Ectodermal cell (in vitro differentiated cells): ENCODE measurements at regions not wholly inside any gene's neighbourhood (a gene's known extent, or its start where the extent isn't known, plus 50 kb on each side); places are given as distances from the start of the nearest gene placed in this dataset.

ENCODE experiments used
- H3K27ac ChIP-seq: 2 replicates; pipeline ENCODE4 v1.7.0; 2013; ENCODE audit warnings: mild to moderate bottlenecking, low read depth, low read length; ENCODE audit not compliant: insufficient read depth, poor library complexity, severe bottlenecking
- H3K27me3 ChIP-seq: 2 replicates; pipeline ENCODE4 v1.7.0; 2013; ENCODE audit warnings: mild to moderate bottlenecking, low read length; ENCODE audit not compliant: insufficient read depth, control insufficient read depth, poor library complexity, severe bottlenecking
- H3K36me3 ChIP-seq: one replicate; pipeline ENCODE4 v1.7.0; 2013; ENCODE audit warnings: low read length; ENCODE audit not compliant: control insufficient read depth, insufficient read depth
- H3K4me1 ChIP-seq: one replicate; pipeline ENCODE4 v1.7.0; 2013; ENCODE audit warnings: low read length; ENCODE audit not compliant: control insufficient read depth, insufficient read depth
- H3K4me3 ChIP-seq: 2 replicates; pipeline ENCODE4 v1.7.0; 2013; ENCODE audit warnings: low read depth, low read length, control low read depth; ENCODE audit not compliant: insufficient read depth
- H3K9me3 ChIP-seq: 2 replicates; pipeline ENCODE4 v1.7.0; 2013; ENCODE audit warnings: mild to moderate bottlenecking, low read length, moderate library complexity; ENCODE audit not compliant: control insufficient read depth
- WGBS, 2 experiments: methylation state at CpG; one replicate each; pipeline ENCODE4 v1.1.7; 2013; ENCODE audit warnings: missing lambda C conversion rate in 2 of 2; 5-methylcytosine and 5-hydroxymethylcytosine counted together

- H3K9me3 ChIP-seq = no peaks in the 10 kb centered on the region
- no peaks in the 10 kb centered on the region for H3K27me3 ChIP-seq
- H3K4me1 ChIP-seq = no peaks in the 10 kb centered on the region
- no peaks in the 10 kb centered on the region for H3K36me3 ChIP-seq
- no peak overlapping the region for H3K4me3 ChIP-seq
- WGBS, 2 experiments = 90 to 93% methylated on average over 2 of the region's 2 CpGs
- H3K27ac ChIP-seq = no peak overlapping the region
Measured at GRCh38 chr2:198444800-198445287, 640.5 kb downstream of the PLCL1 start.

GRCh38 chr2:198441901-198442300 is 637.5 kb downstream of the PLCL1 start:
- Histone ChIP-seq H3K4me1 (no peaks in the 10 kb centered on the region), H3K36me3 (no peaks in the 10 kb centered on the region), H3K27ac (no peak overlapping the region), H3K27me3 (no peaks in the 10 kb centered on the region), H3K4me3 (no peak overlapping the region), H3K9me3 (no peaks in the 10 kb centered on the region)

- H3K36me3 ChIP-seq = no peaks in the 10 kb centered on the region
- no peaks in the 10 kb centered on the region for H3K27me3 ChIP-seq
- H3K9me3 ChIP-seq = no peaks in the 10 kb centered on the region
- no peak overlapping the region for H3K4me3 ChIP-seq
- no peak overlapping the region for H3K27ac ChIP-seq
- WGBS, 2 experiments = 86% methylated on average over 1 of the region's 1 CpG; no CpG with 5 or more reads in 1 of the 2 experiments
- no peaks in the 10 kb centered on the region for H3K4me1 ChIP-seq
Measured at GRCh38 chr2:198441246-198441645, 636.9 kb downstream of the PLCL1 start.

- 41 to 65% methylated on average over 2 of the region's 2 CpGs for WGBS, 2 experiments
- no peaks in the 10 kb centered on the region for H3K4me1 ChIP-seq
- no peaks in the 10 kb centered on the region for H3K36me3 ChIP-seq
Measured at GRCh38 chr2:198440833-198441232, 636.4 kb downstream of the PLCL1 start.

GRCh38 chr2:198438331-198438730 is 633.9 kb downstream of the PLCL1 start:
- WGBS, 2 experiments = 90 to 94% methylated on average over 1 of the region's 1 CpG
- no peaks in the 10 kb centered on the region for H3K9me3 ChIP-seq
- no peak overlapping the region for H3K27ac ChIP-seq

More at GRCh38 chr2:198440833-198441232, 636.4 kb downstream of the PLCL1 start:
- no peak overlapping the region for H3K27ac ChIP-seq
- H3K27me3 ChIP-seq = no peaks in the 10 kb centered on the region
- no peak overlapping the region for H3K4me3 ChIP-seq
- no peaks in the 10 kb centered on the region for H3K9me3 ChIP-seq

GRCh38 chr2:198424112-198424511 is 619.7 kb downstream of the PLCL1 start:
- no peaks in the 10 kb centered on the region for H3K27me3 ChIP-seq
- H3K4me1 ChIP-seq = no peaks in the 10 kb centered on the region
- no peak overlapping the region for H3K4me3 ChIP-seq
- H3K36me3 ChIP-seq = no peaks in the 10 kb centered on the region
- no peaks in the 10 kb centered on the region for H3K9me3 ChIP-seq
- WGBS, 2 experiments = 100% methylated on average over 1 of the region's 1 CpG; no CpG with 5 or more reads in 1 of the 2 experiments
- H3K27ac ChIP-seq = no peak overlapping the region

More at GRCh38 chr2:198438331-198438730, 633.9 kb downstream of the PLCL1 start:
- Histone ChIP-seq H3K27me3 (no peaks in the 10 kb centered on the region), H3K4me3 (no peak overlapping the region), H3K4me1 (no peaks in the 10 kb centered on the region), H3K36me3 (no peaks in the 10 kb centered on the region)

GRCh38 chr2:198417836-198418235 is 613.4 kb downstream of the PLCL1 start:
- no peaks in the 10 kb centered on the region for H3K36me3 ChIP-seq
- 95 to 97% methylated on average over 3 of the region's 3 CpGs for WGBS, 2 experiments
- H3K4me1 ChIP-seq = no peaks in the 10 kb centered on the region
- H3K27me3 ChIP-seq = no peaks in the 10 kb centered on the region
- no peaks in the 10 kb centered on the region for H3K9me3 ChIP-seq
- H3K4me3 ChIP-seq = no peak overlapping the region
- no peak overlapping the region for H3K27ac ChIP-seq

- Histone ChIP-seq H3K27me3 (no peaks in the 10 kb centered on the region), H3K4me3 (no peak overlapping the region), H3K4me1 (no peaks in the 10 kb centered on the region), H3K36me3 (no peaks in the 10 kb centered on the region), H3K27ac (no peak overlapping the region), H3K9me3 (no peaks in the 10 kb centered on the region)
- 92% methylated on average over 2 of the region's 2 CpGs; no CpG with 5 or more reads in 1 of the 2 experiments for WGBS, 2 experiments
Measured at GRCh38 chr2:198414976-198415375, 610.6 kb downstream of the PLCL1 start.

- H3K9me3 ChIP-seq = no peaks in the 10 kb centered on the region
- no peak overlapping the region for H3K4me3 ChIP-seq
- no peak overlapping the region for H3K27ac ChIP-seq
- no peaks in the 10 kb centered on the region for H3K27me3 ChIP-seq
- WGBS, 2 experiments = 86 to 97% methylated on average over 2 of the region's 2 CpGs
- H3K36me3 ChIP-seq = no peaks in the 10 kb centered on the region
- H3K4me1 ChIP-seq = no peaks in the 10 kb centered on the region
Measured at GRCh38 chr2:198411936-198412335, 607.5 kb downstream of the PLCL1 start.

- Histone ChIP-seq H3K36me3 (no peaks in the 10 kb centered on the region), H3K27ac (no peak overlapping the region), H3K27me3 (no peaks in the 10 kb centered on the region), H3K4me1 (no peaks in the 10 kb centered on the region), H3K9me3 (no peaks in the 10 kb centered on the region), H3K4me3 (no peak overlapping the region)
- 78% methylated on average over 6 of the region's 6 CpGs for WGBS, 2 experiments
Measured at GRCh38 chr2:198408171-198408570, 603.8 kb downstream of the PLCL1 start.

- H3K9me3 ChIP-seq = no peaks in the 10 kb centered on the region
- H3K4me1 ChIP-seq = no peaks in the 10 kb centered on the region
- no peaks in the 10 kb centered on the region for H3K36me3 ChIP-seq
- no peak overlapping the region for H3K4me3 ChIP-seq
- H3K27ac ChIP-seq = no peak overlapping the region
- H3K27me3 ChIP-seq = no peaks in the 10 kb centered on the region
Measured at GRCh38 chr2:198405311-198405710, 600.9 kb downstream of the PLCL1 start.
